Naive thymus-derived CD4-positive, alpha-beta T cell (primary cell): ENCODE measurements at regions not wholly inside any gene's neighbourhood (a gene's known extent, or its start where the extent isn't known, plus 50 kb on each side); places are given as distances from the start of the nearest gene placed in this dataset.

Experiments
- ATAC-seq: fragments of 150-1000 bp; cut with Tn5 transposase; 2 replicates; pipeline ENCODE4 v1.10.0; 2021; ENCODE audit warnings: mild to moderate bottlenecking, moderate library complexity
- CTCF ChIA-PET: fragments of 350-600 bp; sonication (Branson Sonifier 250); formaldehyde crosslinking; loops from one replicate; lab custom pipeline; 2021; ENCODE audit warnings: antibody characterized with exemption; lab: Charles Lee
- POLR2A ChIA-PET: fragments of 350-600 bp; sonication (Branson Sonifier 250); formaldehyde crosslinking; loops from one replicate; lab custom pipeline; 2021; ENCODE audit warnings: antibody characterized with exemption, inconsistent platforms; lab: Charles Lee
- DNase-seq, 9 donors: peaks; one replicate each; pipeline versions ENCODE4 v3.0.0 to v3.0.0-alpha.2; 2020 to 2022; ENCODE audit warnings: mixed read lengths in 1 of 9
- H3K27ac ChIP-seq: one replicate; pipeline ENCODE4 v1.7.0; 2013; ENCODE audit warnings: mild to moderate bottlenecking, low read depth, low read length, moderate library complexity
- H3K27me3 ChIP-seq, 2 donors: one replicate each; pipeline ENCODE4 v1.7.0; 2013; ENCODE audit warnings: low read length in 2 of 2, mild to moderate bottlenecking in 2 of 2, moderate library complexity in 2 of 2; ENCODE audit not compliant: control insufficient read depth in 2 of 2, insufficient read depth in 2 of 2
- H3K36me3 ChIP-seq, 3 experiments: 1 replicate in 2 of 3; 2 replicates in 1 of 3; pipeline ENCODE4 v1.7.0; 2013; ENCODE audit warnings: low read length in 3 of 3, mild to moderate bottlenecking in 3 of 3, moderate library complexity in 1 of 3; ENCODE audit not compliant: insufficient read depth in 3 of 3, control insufficient read depth in 2 of 3
- H3K4me1 ChIP-seq, 2 donors: one replicate each; pipeline ENCODE4 v1.7.0; 2013; ENCODE audit warnings: low read length in 2 of 2, mild to moderate bottlenecking in 2 of 2, moderate library complexity in 1 of 2; ENCODE audit not compliant: control insufficient read depth in 2 of 2, insufficient read depth in 2 of 2
- H3K4me3 ChIP-seq: 2 replicates; pipeline ENCODE4 v1.7.0; 2013; ENCODE audit warnings: mild to moderate bottlenecking, low read length
- H3K9me3 ChIP-seq, 3 experiments: 1 replicate in 2 of 3; 2 replicates in 1 of 3; pipeline ENCODE4 v1.7.0; 2013; ENCODE audit warnings: low read length in 3 of 3; ENCODE audit not compliant: control insufficient read depth in 2 of 3
- H3K27ac Mint-ChIP-seq, 9 donors: one replicate each; pipeline ENCODE4 v1.8.0; 2020 to 2022; ENCODE audit warnings: mixed read lengths in 9 of 9, mild to moderate bottlenecking in 8 of 9, moderate library complexity in 5 of 9, inconsistent platforms in 2 of 9
- H3K27me3 Mint-ChIP-seq, 5 donors: one replicate each; pipeline ENCODE4 v1.8.0; 2021 to 2022; ENCODE audit warnings: mixed read lengths in 5 of 5, mild to moderate bottlenecking in 1 of 5
- H3K36me3 Mint-ChIP-seq, 5 donors: one replicate each; pipeline ENCODE4 v1.8.0; 2020 to 2022; ENCODE audit warnings: mixed read lengths in 5 of 5, mild to moderate bottlenecking in 3 of 5, inconsistent platforms in 1 of 5
- H3K4me1 Mint-ChIP-seq, 7 donors: one replicate each; pipeline ENCODE4 v1.8.0; 2020 to 2022; ENCODE audit warnings: mixed read lengths in 7 of 7, mild to moderate bottlenecking in 3 of 7, inconsistent platforms in 1 of 7
- H3K4me3 Mint-ChIP-seq, 10 donors: one replicate each; pipeline ENCODE4 v1.8.0; 2020 to 2022; ENCODE audit warnings: mild to moderate bottlenecking in 10 of 10, mixed read lengths in 10 of 10, moderate library complexity in 6 of 10, inconsistent platforms in 2 of 10
- H3K9me3 Mint-ChIP-seq, 11 donors: one replicate each; pipeline ENCODE4 v1.8.0; 2020 to 2022; ENCODE audit warnings: mixed read lengths in 11 of 11, mild to moderate bottlenecking in 4 of 11, inconsistent platforms in 1 of 11, moderate library complexity in 1 of 11
- intact Hi-C, 2 donors: fragments of 100-400 bp; cut with micrococcal nuclease; formaldehyde crosslinking; loops; one replicate each; pipeline ENCODE4 v1.15.1; 2023

DNA sequence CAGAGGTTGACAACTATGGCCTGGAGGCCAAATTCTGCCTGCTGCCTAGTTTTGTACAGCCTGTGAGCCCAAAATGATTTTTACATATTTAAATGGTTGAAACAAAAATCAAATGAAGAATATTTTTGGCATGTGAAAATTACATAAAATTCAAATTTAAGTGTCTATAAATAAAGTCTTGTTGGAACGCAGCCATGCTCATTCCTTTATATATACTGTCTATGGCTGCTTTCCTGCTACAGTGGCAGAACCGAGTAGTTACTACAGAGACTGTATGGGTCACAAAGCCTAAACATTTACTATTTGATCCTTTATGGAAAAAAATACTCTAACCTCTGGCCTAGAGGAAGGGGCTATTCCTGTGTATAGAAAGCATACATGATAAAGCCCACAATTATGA lies 290.4 kb downstream of the GLUD2 start:
- Mint-ChIP-seq H3K9me3 (no peaks in the 10 kb centered on the region), H3K27ac (no peak overlapping the region), H3K36me3 (no peaks in the 10 kb centered on the region), H3K4me3 (no peak overlapping the region), H3K27me3 (peaks cover 0 to 5% (median 0%) of the 10 kb centered on the region in 5 donors), H3K4me1 (no peaks in the 10 kb centered on the region)
- DNase-seq: no peak
- Histone ChIP-seq H3K27ac (no peak overlapping the region), H3K36me3 (no peaks in the 10 kb centered on the region), H3K27me3 (no peaks in the 10 kb centered on the region), H3K9me3 (no peaks in the 10 kb centered on the region), H3K4me1 (no peaks in the 10 kb centered on the region), H3K4me3 (no peak overlapping the region)
- intact Hi-C loops: no loop called here
- no peak for ATAC-seq
- ChIA-PET POLR2A (no interaction called here), CTCF (no interaction called here)

DNA sequence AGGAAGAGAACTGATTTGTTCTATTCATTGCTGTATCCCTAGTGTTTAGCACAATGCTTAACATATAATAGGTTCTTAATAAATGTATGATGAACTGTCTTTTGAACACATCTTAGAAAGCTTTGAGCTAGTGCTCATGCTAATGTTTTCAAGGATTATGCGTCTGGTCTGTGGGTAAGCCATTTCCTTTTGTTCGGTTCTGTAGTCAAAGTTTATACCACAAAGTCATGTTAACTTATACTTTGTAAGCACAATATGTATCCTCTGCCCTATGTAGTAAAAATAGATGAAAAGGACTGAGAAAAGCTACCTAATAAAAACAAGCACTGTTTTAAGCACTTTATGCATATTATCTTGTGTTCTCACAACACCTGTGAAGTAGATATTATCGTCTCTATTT lies 301.9 kb downstream of the GLUD2 start:
- POLR2A ChIA-PET: no interaction called here
- no peak for ATAC-seq
- CTCF ChIA-PET: interaction anchor here (0.5 kb wide), 1 partner anchor 9 kb away, joined by 4 read pairs; no protein-coding TSS in a partner anchor
- Histone ChIP-seq H3K36me3 (no peaks in the 10 kb centered on the region), H3K9me3 (no peaks in the 10 kb centered on the region), H3K4me1 (no peaks in the 10 kb centered on the region), H3K4me3 (no peak overlapping the region), H3K27ac (no peak overlapping the region), H3K27me3 (no peaks in the 10 kb centered on the region)
- Mint-ChIP-seq H3K4me3 (no peak overlapping the region), H3K4me1 (peaks cover 0 to 2% (median 0%) of the 10 kb centered on the region in 7 donors), H3K36me3 (no peaks in the 10 kb centered on the region), H3K27ac (no peak overlapping the region), H3K27me3 (peaks cover 0 to 16% (median 10%) of the 10 kb centered on the region in 5 donors), H3K9me3 (peaks cover 0 to 10% (median 1%) of the 10 kb centered on the region in 11 donors)
- intact Hi-C loops: no loop called here
- no peak for DNase-seq

DNA sequence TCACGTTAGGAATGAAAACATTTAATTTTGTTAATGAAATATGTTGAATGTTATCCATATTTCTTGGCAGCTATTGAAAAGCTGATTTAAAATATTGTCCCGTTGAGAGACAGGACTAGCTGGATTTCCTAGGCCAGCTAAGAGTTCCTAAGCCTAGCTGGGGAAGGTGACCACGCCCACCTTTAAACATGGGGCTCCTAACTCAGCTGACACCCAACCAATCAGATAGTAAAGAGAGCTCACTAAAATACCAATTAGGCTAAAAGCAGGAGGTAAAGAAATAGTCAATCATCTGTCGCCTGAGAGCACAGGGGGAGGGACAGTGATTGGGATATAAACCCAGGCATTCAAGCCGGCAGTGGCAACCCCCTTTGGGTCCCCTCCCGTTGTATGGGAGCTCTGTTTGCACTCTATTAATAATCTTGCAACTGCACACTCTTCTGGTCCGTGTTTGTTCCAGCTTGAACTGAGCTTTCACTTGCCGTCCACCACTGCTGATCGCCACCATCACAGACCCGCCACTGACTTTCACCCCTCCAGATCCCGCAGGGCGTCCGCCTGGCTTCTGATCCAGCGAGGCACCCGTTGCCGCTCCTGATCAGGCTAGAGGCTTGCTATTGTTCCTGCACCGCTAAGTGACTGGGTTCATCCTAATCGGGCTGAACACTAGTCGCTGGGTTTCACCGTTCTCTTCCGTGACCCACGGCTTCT lies 308.9 kb downstream of the GLUD2 start:
- ChIA-PET CTCF (no interaction called here), POLR2A (no interaction called here)
- Mint-ChIP-seq H3K9me3 (peaks cover 0 to 5% (median 0%) of the 10 kb centered on the region in 11 donors), H3K27me3 (no peaks in the 10 kb centered on the region), H3K4me3 (no peak overlapping the region), H3K36me3 (no peaks in the 10 kb centered on the region), H3K4me1 (no peaks in the 10 kb centered on the region), H3K27ac (no peak overlapping the region)
- no peak overlapping the region for H3K27ac ChIP-seq
- intact Hi-C loops: no loop called here
- no peaks in the 10 kb centered on the region for H3K9me3 ChIP-seq
- H3K4me1 ChIP-seq: no peaks in the 10 kb centered on the region
- H3K27me3 ChIP-seq: no peaks in the 10 kb centered on the region
- ATAC-seq: no peak
- DNase-seq: no peak
- H3K4me3 ChIP-seq: no peak overlapping the region
- no peaks in the 10 kb centered on the region for H3K36me3 ChIP-seq

DNA sequence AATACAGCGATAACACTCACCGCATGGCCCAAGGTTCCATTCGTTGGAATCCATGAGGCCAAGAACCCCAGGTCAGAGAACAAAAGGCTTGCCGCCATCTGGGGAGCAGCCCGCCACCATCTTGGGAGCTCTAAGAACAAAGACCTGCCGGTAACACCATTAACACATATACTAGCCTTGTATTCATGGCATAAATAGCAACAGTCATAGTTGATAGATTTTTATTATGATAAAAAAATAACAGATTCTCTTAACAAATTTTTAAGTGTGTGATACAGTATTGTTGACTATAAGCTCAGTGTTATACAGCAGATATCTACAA lies 309.4 kb downstream of the GLUD2 start:
- Mint-ChIP-seq H3K4me1 (no peaks in the 10 kb centered on the region), H3K4me3 (no peak overlapping the region), H3K36me3 (no peaks in the 10 kb centered on the region), H3K27me3 (no peaks in the 10 kb centered on the region), H3K27ac (no peak overlapping the region), H3K9me3 (peaks cover 0 to 3% (median 0%) of the 10 kb centered on the region in 11 donors)
- no peaks in the 10 kb centered on the region for H3K36me3 ChIP-seq
- no peaks in the 10 kb centered on the region for H3K27me3 ChIP-seq
- H3K4me3 ChIP-seq: no peak overlapping the region
- H3K27ac ChIP-seq: no peak overlapping the region
- intact Hi-C loops: no loop called here
- ATAC-seq (no peak), DNase-seq (no peak)
- CTCF ChIA-PET: no interaction called here
- POLR2A ChIA-PET: no interaction called here
- H3K9me3 ChIP-seq: no peaks in the 10 kb centered on the region
- no peaks in the 10 kb centered on the region for H3K4me1 ChIP-seq

DNA sequence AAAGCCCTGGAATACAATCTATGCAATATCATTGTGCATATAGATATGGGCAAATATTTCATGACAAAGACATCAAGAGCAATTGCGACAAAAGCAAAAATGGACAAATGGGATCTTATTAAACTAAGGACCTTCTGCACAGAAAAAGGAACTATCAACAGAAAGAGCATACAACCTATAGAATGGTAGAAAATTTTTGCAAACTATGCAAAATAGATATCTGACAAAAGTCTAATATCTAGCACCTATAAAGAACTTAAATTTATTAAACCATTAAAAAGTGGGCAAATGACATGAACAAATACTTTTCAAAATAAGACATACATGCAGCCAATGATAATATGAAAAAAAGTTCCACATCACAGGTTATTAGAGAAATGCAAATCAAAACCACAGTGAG lies 312.9 kb downstream of the GLUD2 start:
- Histone ChIP-seq H3K27me3 (no peaks in the 10 kb centered on the region), H3K4me3 (no peak overlapping the region), H3K9me3 (no peaks in the 10 kb centered on the region), H3K27ac (no peak overlapping the region), H3K4me1 (no peaks in the 10 kb centered on the region), H3K36me3 (no peaks in the 10 kb centered on the region)
- DNase-seq (no peak), ATAC-seq (no peak)
- H3K4me3 Mint-ChIP-seq: no peak overlapping the region
- H3K9me3 Mint-ChIP-seq: peaks cover 0 to 4% (median under 1%) of the 10 kb centered on the region in 11 donors
- CTCF ChIA-PET: no interaction called here
- intact Hi-C loops: no loop called here
- POLR2A ChIA-PET: no interaction called here
- H3K27ac Mint-ChIP-seq: no peak overlapping the region
- no peaks in the 10 kb centered on the region for H3K36me3 Mint-ChIP-seq
- H3K4me1 Mint-ChIP-seq: no peaks in the 10 kb centered on the region
- H3K27me3 Mint-ChIP-seq: no peaks in the 10 kb centered on the region

DNA sequence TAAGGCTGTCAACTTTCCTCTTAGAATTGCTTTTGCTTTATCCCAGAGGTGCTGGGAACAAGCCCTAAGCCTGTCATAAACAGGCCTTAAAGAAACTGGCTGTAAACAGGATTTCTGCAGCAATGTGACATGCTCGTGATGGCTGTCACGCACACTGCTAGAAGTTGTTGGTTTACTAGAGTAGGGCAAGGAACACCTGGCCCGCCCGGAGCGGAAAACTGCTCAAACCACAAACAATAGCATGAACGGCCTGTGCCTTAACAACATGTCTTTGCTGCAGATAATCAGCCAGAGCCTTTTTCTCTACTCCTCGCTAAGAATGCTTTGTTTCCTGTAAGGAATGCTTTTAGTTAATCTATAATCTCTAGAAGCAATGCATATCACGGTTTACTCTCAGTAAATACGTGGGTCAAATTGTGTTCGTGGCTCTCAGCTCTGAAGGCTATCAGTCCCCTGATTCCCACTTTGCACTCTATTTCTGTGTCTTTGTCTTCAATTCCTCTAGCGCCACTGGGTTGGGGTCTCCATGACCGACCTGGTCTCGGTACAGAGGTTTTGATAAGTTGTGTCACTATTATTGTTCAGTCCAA lies 318.3 kb downstream of the GLUD2 start:
- ChIA-PET POLR2A (no interaction called here), CTCF (no interaction called here)
- DNase-seq (no peak), ATAC-seq (no peak)
- no peak overlapping the region for H3K27ac ChIP-seq
- Mint-ChIP-seq H3K27ac (no peak overlapping the region), H3K36me3 (no peaks in the 10 kb centered on the region), H3K4me1 (no peaks in the 10 kb centered on the region), H3K4me3 (no peak overlapping the region), H3K9me3 (peaks cover 0 to 4% (median 0%) of the 10 kb centered on the region in 11 donors), H3K27me3 (peaks cover 0 to 5% (median 0%) of the 10 kb centered on the region in 5 donors)
- H3K4me1 ChIP-seq: no peaks in the 10 kb centered on the region
- H3K36me3 ChIP-seq: no peaks in the 10 kb centered on the region
- intact Hi-C loops: no loop called here
- H3K4me3 ChIP-seq: no peak overlapping the region
- H3K27me3 ChIP-seq: no peaks in the 10 kb centered on the region
- no peaks in the 10 kb centered on the region for H3K9me3 ChIP-seq

DNA sequence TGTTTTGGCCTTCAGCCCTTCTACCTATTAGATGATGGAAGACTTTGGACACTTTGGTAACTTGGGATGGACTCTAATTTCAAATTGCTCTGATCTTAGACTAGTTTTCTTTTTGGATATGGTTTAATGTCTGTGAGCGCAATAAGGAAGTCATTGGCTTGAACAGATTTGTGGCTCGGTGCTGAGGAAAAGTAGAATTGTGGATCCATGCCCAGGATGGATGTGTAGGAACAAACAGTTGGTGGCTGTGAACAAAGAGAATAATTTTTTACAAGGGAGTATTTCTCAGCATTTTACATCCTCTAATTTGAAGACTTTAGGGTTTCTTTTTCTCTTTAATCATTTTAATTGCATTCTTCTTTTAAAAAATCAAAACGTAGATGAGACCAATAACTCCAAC lies 327.1 kb downstream of the GLUD2 start:
- H3K27ac ChIP-seq: no peak overlapping the region
- no peak overlapping the region for H3K4me3 Mint-ChIP-seq
- no peaks in the 10 kb centered on the region for H3K9me3 ChIP-seq
- intact Hi-C loops: no loop called here
- H3K4me1 ChIP-seq: no peaks in the 10 kb centered on the region
- peaks cover 0 to 1% (median 0%) of the 10 kb centered on the region in 11 donors for H3K9me3 Mint-ChIP-seq
- no peaks in the 10 kb centered on the region for H3K27me3 Mint-ChIP-seq
- no peaks in the 10 kb centered on the region for H3K36me3 ChIP-seq
- H3K27ac Mint-ChIP-seq: no peak overlapping the region
- DNase-seq (no peak), ATAC-seq (no peak)
- ChIA-PET POLR2A (no interaction called here), CTCF (no interaction called here)
- no peaks in the 10 kb centered on the region for H3K36me3 Mint-ChIP-seq
- H3K4me1 Mint-ChIP-seq: no peaks in the 10 kb centered on the region
- H3K27me3 ChIP-seq: no peaks in the 10 kb centered on the region
- no peak overlapping the region for H3K4me3 ChIP-seq
